ENCODE measurements at regions not wholly inside any gene's neighbourhood (a gene's known extent, or its start where the extent isn't known, plus 50 kb on each side); places are given as distances from the start of the nearest gene placed in this dataset.

DNA sequence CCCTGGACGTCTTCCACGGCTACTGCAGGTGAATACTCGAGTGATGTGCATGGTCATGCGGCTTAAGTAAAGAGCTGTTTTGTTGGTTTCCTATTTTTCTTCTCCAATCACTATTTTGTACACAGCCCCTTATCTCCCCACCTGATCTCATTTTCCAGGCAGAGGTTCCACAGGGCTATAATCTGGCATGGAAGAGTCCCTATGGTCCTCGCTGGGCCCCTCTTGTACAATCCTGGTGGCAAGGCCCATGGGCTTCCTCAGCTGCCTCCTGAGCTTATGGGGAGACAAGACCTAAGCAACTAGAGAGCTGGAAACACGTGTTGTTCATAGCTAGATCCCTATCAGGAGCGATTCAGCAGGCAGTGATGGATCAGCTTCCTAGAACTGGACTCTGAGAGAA lies 181.3 kb upstream of the ADO start:
- Histone ChIP-seq H3K4me1 (no peaks in the 10 kb centered on the region), H3K36me3 (no peaks in the 10 kb centered on the region), H3K27me3 (no peaks in the 10 kb centered on the region), H3K9me3 (no peaks in the 10 kb centered on the region), H3K4me3 (ENCODE audit: low read depth, low read length) (no peak overlapping the region)
- TF ChIP-seq CTCF (IDR thresholded peaks at IDR 0.05; ENCODE audit: low read depth, low read length): no peak
- DNase-seq: no peak

DNA sequence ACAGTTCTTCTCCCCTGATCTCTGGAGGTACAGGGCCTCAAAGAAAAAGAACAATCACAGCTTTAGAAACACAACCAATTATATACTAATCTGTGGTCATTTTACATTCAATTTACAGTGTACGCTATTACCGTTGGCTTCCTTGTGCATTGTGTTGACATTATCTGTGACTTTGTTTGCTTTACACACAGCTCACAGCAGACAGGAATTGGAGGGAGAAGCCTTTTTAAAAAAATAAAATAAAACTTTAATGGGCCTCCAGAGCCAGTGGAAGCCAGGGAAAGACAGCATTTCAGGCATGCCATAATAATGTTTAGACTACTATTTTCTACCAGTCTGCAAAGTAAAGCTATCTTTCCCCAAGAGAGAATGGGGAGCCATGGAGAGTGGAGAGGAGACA lies 179.0 kb upstream of the ADO start:
- TF ChIP-seq CTCF (IDR thresholded peaks at IDR 0.05; ENCODE audit: low read depth, low read length): no peak
- no peaks in the 10 kb centered on the region for H3K4me1 ChIP-seq
- no peak for DNase-seq

DNA sequence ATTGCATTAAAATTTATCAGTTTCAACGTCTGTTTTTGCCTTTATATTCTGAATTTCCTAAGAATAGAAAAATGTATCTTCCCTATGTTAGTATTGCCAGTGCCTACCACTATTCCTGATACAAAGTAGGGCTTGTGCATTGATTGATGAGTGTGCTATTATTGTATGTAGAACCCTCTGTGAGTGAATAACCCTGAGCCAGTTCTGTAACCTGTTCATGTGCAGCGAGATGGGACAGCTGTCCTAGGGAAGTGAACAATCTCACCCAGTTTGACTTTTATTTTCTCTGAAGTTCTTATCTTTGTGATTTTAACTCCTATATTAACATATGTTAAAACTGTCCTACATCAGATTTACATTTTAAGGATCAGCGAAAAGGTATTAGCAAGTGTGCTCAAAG lies 178.4 kb upstream of the ADO start:
- no peak for TF ChIP-seq CTCF (IDR thresholded peaks at IDR 0.05; ENCODE audit: low read depth, low read length)
- Histone ChIP-seq H3K27me3 (no peaks in the 10 kb centered on the region), H3K4me3 (ENCODE audit: low read depth, low read length) (no peak overlapping the region), H3K4me1 (no peaks in the 10 kb centered on the region), H3K36me3 (no peaks in the 10 kb centered on the region), H3K9me3 (no peaks in the 10 kb centered on the region)
- no peak for DNase-seq

More for the DNA sequence above, 179.0 kb upstream of the ADO start:
- Histone ChIP-seq H3K9me3 (no peaks in the 10 kb centered on the region), H3K36me3 (no peaks in the 10 kb centered on the region), H3K27me3 (no peaks in the 10 kb centered on the region), H3K4me3 (ENCODE audit: low read depth, low read length) (no peak overlapping the region)

- H3K4me3 ChIP-seq (ENCODE audit: low read depth, low read length): no peak overlapping the region
- H3K4me1 ChIP-seq: no peaks in the 10 kb centered on the region
- no peaks in the 10 kb centered on the region for H3K36me3 ChIP-seq
- no peaks in the 10 kb centered on the region for H3K9me3 ChIP-seq
- no peaks in the 10 kb centered on the region for H3K27me3 ChIP-seq
- no peak for DNase-seq
- TF ChIP-seq CTCF (IDR thresholded peaks at IDR 0.05; ENCODE audit: low read depth, low read length): no peak
These were observed 177.7 kb upstream of the ADO start for GRCh38 chr10:62626817-62627216.

DNA sequence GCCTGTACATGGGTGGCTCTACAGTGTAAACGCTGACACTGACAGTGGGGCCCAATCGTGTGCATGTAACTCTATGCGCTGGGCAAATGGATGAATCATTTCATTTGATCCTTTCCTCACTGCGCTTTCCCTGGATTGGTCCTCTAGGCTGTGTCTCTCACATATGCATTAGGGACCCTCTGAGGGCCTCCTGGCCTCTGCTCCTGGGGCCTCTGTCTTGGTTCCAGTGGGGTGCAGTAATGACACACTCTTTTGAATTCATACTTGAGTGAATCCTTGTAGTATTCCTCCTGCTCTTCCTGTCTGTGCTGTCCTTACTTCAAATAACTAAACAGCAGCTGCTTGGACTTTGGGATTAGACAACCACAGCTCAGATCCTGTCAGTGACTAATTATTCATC lies 176.5 kb upstream of the ADO start:
- no peaks in the 10 kb centered on the region for H3K4me1 ChIP-seq
- no peak for TF ChIP-seq CTCF (IDR thresholded peaks at IDR 0.05; ENCODE audit: low read depth, low read length)
- DNase-seq: no peak
- H3K27me3 ChIP-seq: no peaks in the 10 kb centered on the region
- H3K9me3 ChIP-seq: no peaks in the 10 kb centered on the region
- H3K4me3 ChIP-seq (ENCODE audit: low read depth, low read length): no peak overlapping the region
- H3K36me3 ChIP-seq: no peaks in the 10 kb centered on the region

DNA sequence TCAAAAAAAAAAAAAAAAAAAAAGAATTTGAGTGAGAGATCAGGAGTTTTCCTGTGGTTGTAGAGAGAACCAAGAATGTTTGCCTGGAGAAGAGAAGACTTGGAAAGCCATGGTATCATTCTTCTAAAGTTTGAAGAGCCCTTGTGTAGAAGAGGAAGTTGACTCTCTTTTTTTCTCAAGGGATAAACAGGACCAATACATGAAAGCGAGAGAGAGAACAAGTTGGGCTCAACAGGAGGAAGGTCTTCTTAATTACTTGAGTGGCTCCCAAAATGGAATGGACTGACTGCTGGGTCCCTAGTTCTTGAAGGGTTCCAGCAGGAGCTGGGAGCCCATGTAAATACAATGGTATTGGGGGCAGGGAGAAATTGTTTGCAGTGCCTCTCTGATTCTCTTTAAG lies 173.3 kb upstream of the ADO start:
- Histone ChIP-seq H3K9me3 (no peaks in the 10 kb centered on the region), H3K4me3 (ENCODE audit: low read depth, low read length) (no peak overlapping the region), H3K36me3 (no peaks in the 10 kb centered on the region), H3K27me3 (no peaks in the 10 kb centered on the region), H3K4me1 (no peaks in the 10 kb centered on the region)
- no peak for TF ChIP-seq CTCF (IDR thresholded peaks at IDR 0.05; ENCODE audit: low read depth, low read length)
- no peak for DNase-seq

Measured in BE2C (cell line).